ENCODE measurements at regions not wholly inside any gene's neighbourhood (a gene's known extent, or its start where the extent isn't known, plus 50 kb on each side); places are given as distances from the start of the nearest gene placed in this dataset.

- no peak for DNase-seq
Measured at GRCh38 chr3:117201901-117202774, 492.6 kb downstream of the TUSC7 start.

DNA sequence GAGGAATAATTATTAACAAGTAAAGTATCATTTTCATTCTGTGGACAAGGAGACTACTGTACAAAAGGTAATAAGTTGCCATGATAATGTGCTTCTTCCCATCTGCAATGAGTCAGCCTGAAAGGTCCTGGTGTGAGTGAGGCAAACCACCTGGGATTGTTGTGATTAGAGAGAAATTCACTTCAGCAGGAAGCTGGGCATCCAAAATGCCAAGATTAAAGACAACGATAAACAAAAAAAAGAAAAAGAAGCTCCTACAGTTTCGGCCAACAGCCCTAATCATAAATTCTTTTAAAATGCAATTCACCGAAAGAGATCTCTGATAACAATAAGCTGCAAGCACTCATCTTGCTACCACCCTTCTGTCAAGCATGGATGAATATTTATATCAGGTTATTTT is 507.8 kb downstream of the TUSC7 start:
- no peak for DNase-seq

GRCh38 chr3:117217760-117218316 is 508.3 kb downstream of the TUSC7 start:
- DNase-seq, result no peak

GRCh38 chr3:117218641-117219048 is 509.1 kb downstream of the TUSC7 start:
- no peak for DNase-seq

- no peak for DNase-seq
Measured at GRCh38 chr3:117219296-117219695, 509.7 kb downstream of the TUSC7 start.

DNA sequence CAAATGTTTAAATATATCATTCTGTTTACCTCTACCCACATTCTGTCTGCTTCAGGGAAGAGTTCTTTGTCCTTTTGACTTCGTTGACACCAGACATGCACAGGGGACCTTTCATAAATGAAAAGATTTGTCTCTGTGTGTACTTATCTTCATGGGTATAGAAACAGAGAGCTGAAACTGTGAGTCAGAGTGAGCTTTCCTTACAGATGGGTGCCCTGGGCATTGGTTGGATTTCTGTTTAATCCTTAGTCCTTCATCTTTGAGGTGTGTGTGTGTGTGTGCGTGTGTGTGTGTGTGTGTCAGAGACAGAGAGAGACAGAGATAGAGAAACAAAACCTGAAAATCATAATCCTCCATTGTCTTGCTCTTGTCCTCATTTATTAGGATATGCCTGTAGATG is 517.4 kb downstream of the TUSC7 start:
- no peak for DNase-seq

DNA sequence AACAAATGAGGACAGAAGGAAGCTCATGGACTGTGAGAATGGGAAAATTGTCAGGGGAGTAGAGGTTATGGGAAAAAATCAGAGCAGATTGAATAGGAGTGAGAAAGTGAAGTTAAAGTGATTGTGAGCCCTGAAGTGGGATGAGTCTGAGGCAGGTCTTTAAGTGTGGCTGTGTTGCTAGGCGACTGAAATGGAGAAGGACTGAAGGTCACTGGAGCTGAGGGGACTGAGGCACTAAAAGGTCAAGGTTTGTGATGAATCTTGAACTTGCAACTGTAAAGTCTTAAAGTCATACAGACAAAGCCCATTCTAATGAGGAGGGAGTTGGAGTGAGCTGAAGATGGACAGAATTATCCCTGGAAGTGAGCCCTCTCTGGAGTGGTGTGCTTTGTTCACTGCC is 518.9 kb downstream of the TUSC7 start:
- DNase-seq, result no peak

DNA sequence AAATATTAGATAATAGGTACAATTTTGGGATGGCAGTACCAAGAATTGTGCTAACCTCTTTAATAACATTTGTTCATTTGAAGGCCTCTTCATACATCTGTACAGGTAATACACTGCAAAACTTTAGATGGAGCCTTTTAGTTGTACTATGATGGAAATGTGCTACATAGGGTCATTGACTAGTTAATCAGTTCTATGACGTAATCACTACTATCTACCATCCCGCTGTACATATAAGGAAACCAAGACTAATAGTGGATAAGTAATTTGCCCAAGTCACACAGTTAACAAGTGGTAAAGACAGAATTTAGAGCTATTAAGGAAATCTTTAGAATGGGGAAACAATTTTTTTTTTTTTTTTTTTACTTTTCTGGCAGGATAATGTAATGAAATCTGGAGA is 521.3 kb downstream of the TUSC7 start:
- DNase-seq, result no peak

- DNase-seq, result no peak
Measured at GRCh38 chr3:117234331-117234730, 524.8 kb downstream of the TUSC7 start.

- DNase-seq, result no peak
Measured at GRCh38 chr3:117235304-117235703, 525.7 kb downstream of the TUSC7 start.

DNA sequence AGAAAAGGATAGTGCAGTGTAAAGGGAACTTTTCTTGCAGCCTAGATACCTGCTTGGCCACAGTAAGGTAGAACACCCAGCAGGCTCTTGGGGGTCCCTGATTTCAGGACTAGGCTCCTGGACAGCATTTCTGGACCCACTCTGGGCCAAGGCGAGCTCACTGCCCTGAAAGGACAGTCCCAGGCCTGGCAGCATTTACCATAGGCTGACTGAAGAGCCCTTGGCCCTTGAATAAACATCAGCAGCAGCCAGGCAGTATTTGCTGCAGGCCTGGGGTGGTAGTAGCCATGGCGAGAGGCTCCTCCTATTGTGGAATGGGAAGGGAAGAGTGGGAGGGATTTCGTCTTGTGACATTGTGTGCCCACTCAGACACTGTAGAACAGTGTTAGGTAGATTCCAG is 529.2 kb downstream of the TUSC7 start:
- no peak for DNase-seq

- DNase-seq, result no peak
Measured at GRCh38 chr3:117243657-117244056, 534.1 kb downstream of the TUSC7 start.

- no peak for DNase-seq
Measured at GRCh38 chr3:117246771-117247555, 537.4 kb downstream of the TUSC7 start.

- no peak for DNase-seq
Measured at GRCh38 chr3:117248153-117248552, 538.6 kb downstream of the TUSC7 start.

DNA sequence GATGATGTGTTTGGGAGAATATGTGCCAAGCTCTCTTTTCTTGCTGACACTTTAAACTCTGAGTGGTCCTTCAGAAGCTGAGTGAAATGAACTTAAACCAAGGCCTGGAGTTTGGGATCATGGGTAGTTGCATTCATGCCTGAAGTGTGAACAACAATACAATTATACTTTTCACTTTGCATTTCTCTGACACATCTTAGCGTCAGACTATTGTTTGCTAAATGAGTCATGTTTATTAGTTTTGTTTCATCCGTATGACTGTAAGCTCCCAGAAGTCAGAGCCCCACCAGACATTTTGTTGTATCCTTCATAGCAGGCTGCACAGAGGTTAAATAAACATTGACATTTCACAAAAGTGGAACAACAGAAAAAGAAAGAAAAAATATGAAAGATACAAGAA is 542.6 kb downstream of the TUSC7 start:
- no peak for DNase-seq

GRCh38 chr3:117252651-117253050 is 543.1 kb downstream of the TUSC7 start:
- DNase-seq, result no peak

GRCh38 chr3:117253636-117254035 is 544.1 kb downstream of the TUSC7 start:
- no peak for DNase-seq

DNA sequence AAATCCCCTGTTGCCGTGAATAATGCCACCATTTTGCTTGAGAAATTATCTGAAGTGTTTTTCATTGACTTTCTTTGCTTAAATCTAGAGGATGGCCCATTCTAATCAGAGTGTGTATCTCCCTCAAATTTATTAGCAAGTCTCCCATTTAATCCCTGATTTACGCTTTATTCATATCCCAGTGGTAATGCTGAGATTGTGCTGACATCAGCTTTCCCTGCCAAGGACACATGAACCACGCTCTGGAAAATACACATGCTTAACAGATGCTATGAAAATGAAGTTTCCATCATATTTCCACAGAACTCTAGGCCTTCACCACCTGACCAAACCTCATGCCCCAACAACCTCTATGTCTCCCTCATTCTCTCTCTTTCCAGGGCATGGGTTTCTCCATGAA is 545.4 kb downstream of the TUSC7 start:
- DNase-seq, result no peak

DNA sequence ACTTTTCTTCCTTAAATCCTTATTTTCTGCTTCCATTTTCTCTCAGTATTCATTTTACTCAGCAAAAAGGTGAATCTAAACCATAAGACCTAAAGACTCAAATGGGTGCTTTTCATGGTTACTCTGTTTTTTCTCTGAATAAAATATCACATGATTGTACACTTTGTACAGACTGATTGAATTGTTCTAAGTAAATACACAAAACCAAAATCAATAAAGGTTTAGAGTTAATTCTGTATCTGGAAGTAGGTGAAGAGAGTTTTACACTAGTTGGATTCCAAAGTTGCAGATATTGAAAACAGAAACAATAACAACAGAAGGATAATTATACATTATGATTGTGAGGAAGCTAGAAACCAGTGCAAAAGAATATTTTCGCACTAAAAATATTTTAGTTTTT is 546.2 kb downstream of the TUSC7 start:
- no peak for DNase-seq

DNA sequence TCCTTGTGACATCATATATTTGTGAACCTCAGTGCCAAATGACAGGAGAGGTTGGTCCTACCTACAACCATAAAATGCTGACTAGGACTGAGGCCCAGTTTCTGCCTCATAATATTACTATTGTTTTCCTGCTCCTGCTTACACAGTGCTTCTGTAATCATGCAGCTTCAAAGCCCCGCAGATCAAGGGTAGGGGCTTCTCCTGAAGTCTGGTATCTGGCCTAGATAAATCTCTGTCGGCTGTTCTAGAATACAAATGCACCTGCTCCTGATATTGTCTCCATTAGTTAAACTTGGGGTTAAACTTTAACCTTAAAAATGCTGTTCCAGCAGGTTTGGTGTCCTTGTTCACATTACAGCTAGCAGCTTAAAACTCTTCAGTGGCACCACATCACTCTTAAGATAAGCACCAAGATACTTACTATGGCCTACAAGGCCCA is 552.4 kb downstream of the TUSC7 start:
- DNase-seq, result no peak

GRCh38 chr3:117263270-117263669 is 553.7 kb downstream of the TUSC7 start:
- DNase-seq, result no peak

GRCh38 chr3:117263745-117264144 is 554.2 kb downstream of the TUSC7 start:
- DNase-seq, result no peak

- no peak for DNase-seq
Measured at GRCh38 chr3:117264204-117264994, 554.8 kb downstream of the TUSC7 start.

Measured in NK-92 treated with Interleukin-12 subunit alpha and Interleukin-12 subunit beta, amount 100 ng/mL, for 24 hours (cell line).